LNCaP clone FGC (cell line): ENCODE measurements at regions not wholly inside any gene's neighbourhood (a gene's known extent, or its start where the extent isn't known, plus 50 kb on each side); places are given as distances from the start of the nearest gene placed in this dataset.

Experiments used
- DNase-seq: peaks from one replicate; pipeline ENCODE4 v3.0.0-alpha.2; 2011; ENCODE audit warnings: low read depth
- H3K4me3 ChIP-seq: 2 replicates; pipeline ENCODE4 v1.5.1; 2011; ENCODE audit warnings: mild to moderate bottlenecking, low read depth, low read length, control low read depth
- CTCF ChIP-seq: IDR thresholded peaks from 2 replicates; pipeline ENCODE4 v1.5.1; 2012; ENCODE audit warnings: mild to moderate bottlenecking; ENCODE audit not compliant: control insufficient read depth, insufficient read depth; ENCODE audit errors: extremely low read depth

- TF ChIP-seq CTCF = no peak
- DNase-seq = no peak
- no peak overlapping the region for H3K4me3 ChIP-seq
Measured at GRCh38 chr6:94751641-94752329, 825.5 kb upstream of the MANEA start.

GRCh38 chr6:94736236-94736635 lies 841.1 kb upstream of the MANEA start:
- no peak for DNase-seq
- TF ChIP-seq CTCF = no peak
- no peak overlapping the region for H3K4me3 ChIP-seq

- H3K4me3 ChIP-seq = no peak overlapping the region
- no peak for DNase-seq
- no peak for TF ChIP-seq CTCF
Measured at GRCh38 chr6:94735270-94735669, 842.1 kb upstream of the MANEA start.

- no peak for TF ChIP-seq CTCF
- no peak for DNase-seq
- H3K4me3 ChIP-seq = no peak overlapping the region
Measured at GRCh38 chr6:94734751-94735150, 842.6 kb upstream of the MANEA start.

GRCh38 chr6:94733066-94733465 lies 844.3 kb upstream of the MANEA start:
- H3K4me3 ChIP-seq = no peak overlapping the region
- no peak for DNase-seq
- no peak for TF ChIP-seq CTCF

- no peak for TF ChIP-seq CTCF
- no peak for DNase-seq
- no peak overlapping the region for H3K4me3 ChIP-seq
Measured at GRCh38 chr6:94727710-94728109, 849.6 kb upstream of the MANEA start.

- no peak for TF ChIP-seq CTCF
- no peak for DNase-seq
- H3K4me3 ChIP-seq = no peak overlapping the region
Measured at GRCh38 chr6:94721459-94721858, 855.9 kb upstream of the MANEA start.
